ENCODE measurements at regions not wholly inside any gene's neighbourhood (a gene's known extent, or its start where the extent isn't known, plus 50 kb on each side); places are given as distances from the start of the nearest gene placed in this dataset.
"Not testable (repeated sequence)": the region's sequence is repeated elsewhere in the genome, so short reads cannot be mapped to it uniquely, and the experiment has no call there.

DNA sequence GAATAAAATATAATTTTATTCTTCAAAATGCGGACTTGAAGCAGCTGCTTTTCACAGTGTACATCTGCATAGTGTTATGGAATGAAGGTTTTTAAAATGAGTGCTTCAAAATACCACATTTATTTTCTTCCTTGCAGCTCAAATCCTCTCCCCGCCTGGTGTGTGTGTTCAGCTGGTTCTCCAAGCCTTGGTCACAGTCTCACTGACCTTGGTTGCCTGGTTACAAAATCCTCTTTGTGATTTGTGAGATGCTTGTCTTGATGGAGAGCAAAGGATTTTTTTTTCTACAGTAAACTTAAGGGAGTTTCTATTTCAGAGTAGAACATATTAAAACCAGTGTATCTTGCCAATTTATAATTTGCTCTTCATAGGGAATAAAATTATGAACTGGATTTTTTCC lies 139.2 kb downstream of the PCDH18 start:
- no peak for DNase-seq

- no peak for DNase-seq
These were observed 141.6 kb downstream of the PCDH18 start for GRCh38 chr4:137390707-137391106.

GRCh38 chr4:137389911-137390520 lies 142.3 kb downstream of the PCDH18 start:
- DNase-seq: no peak

DNA sequence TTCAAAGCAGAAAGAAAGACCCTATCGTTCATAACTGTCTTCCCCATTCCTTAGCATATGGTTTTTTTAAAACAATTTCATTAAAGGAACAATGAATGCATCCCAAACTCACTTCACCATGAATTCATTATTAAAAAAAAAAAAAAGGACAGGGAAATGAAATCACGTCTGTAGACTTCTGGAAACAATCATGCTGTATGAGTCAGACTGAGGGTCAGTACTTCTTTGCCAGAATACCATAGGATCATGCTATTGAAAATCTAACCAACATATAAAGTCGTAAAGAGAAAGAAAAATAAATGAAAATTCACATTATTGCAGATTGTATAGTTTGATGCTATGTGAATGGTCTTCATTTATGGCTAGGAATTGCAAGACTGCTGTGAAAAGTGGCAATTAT lies 144.4 kb downstream of the PCDH18 start:
- DNase-seq: no peak

DNA sequence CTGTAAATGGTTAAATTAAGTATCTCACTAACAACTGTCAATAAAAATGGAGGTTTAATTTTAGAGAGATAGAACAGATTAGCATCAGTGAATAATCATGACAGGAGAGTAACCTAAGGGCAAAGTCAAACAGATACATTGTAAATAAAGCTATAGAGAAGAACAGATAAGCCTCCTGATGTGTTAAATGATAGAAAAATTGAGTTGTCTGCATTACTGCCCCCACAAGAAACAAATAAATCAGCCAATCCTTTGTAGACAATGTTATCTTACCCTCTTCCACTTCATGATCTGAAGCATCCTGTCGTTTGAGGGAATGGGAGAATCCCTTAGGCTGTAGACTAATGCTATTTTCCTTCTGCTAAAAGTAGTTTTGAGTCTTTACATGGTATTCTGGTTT lies 147.8 kb downstream of the PCDH18 start:
- DNase-seq: no peak

GRCh38 chr4:137378821-137379220 lies 153.5 kb downstream of the PCDH18 start:
- no peak for DNase-seq

GRCh38 chr4:137378393-137378792 lies 153.9 kb downstream of the PCDH18 start:
- no peak for DNase-seq

- no peak for DNase-seq
These were observed 156.0 kb downstream of the PCDH18 start for GRCh38 chr4:137376312-137376711.

DNA sequence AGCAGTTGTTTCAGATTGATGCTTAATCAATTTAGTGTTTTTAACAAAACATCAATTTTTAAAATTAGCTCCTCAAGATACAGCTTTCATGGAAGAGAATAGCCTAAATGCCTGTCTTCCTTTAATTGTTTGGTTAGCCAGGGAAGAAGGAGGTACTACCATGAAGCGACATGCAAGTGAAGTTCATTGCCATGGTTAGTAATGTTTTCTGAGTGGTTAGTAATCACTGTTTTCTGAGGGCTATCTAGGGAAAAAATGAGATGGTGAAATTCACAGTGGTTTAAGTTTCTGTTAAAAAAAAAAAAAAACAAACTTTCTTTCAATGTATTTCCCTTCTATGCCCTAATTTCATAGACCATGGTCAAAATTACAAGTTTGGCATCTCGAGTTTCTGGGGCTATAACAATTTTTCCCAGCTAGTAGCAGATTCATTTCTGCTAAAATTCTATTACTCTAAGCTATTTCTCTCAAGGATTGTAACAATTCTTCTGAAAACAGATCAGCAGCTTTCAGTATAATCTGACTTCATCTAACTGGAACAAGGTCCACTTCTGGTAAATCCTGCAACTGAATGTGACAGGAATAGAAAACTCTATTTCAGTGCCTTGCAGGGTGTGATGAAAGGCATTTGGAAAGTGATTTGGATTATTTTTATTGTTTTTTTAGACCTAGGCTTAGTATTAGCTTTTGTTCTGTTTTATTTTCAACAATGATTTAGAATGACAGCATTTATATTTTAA lies 157.0 kb downstream of the PCDH18 start:
- no peak for DNase-seq

DNA sequence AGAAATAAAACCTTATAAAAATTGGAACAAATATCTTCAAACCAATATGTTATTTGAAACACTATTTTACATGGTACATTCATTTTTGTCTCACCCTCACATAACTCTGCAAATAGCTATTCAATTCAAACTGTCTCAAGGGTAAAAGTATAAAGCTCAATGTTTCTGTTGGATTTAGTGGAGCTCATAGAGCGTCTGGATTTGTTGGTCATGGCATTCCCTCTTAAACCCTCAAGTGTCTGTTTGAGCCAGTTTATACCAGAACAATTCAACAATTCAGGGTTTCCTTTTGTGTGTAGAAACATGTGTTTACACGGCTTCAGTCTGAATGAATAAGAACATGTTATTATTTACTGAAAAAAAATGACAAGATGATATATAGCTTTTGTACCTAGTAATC lies 161.6 kb downstream of the PCDH18 start:
- no peak for DNase-seq

GRCh38 chr4:137370206-137370633 lies 162.1 kb downstream of the PCDH18 start:
- DNase-seq: no peak

- DNase-seq: no peak
These were observed 164.7 kb downstream of the PCDH18 start for GRCh38 chr4:137367620-137368019.

GRCh38 chr4:137363496-137363895 lies 168.8 kb downstream of the PCDH18 start:
- DNase-seq: no peak

DNA sequence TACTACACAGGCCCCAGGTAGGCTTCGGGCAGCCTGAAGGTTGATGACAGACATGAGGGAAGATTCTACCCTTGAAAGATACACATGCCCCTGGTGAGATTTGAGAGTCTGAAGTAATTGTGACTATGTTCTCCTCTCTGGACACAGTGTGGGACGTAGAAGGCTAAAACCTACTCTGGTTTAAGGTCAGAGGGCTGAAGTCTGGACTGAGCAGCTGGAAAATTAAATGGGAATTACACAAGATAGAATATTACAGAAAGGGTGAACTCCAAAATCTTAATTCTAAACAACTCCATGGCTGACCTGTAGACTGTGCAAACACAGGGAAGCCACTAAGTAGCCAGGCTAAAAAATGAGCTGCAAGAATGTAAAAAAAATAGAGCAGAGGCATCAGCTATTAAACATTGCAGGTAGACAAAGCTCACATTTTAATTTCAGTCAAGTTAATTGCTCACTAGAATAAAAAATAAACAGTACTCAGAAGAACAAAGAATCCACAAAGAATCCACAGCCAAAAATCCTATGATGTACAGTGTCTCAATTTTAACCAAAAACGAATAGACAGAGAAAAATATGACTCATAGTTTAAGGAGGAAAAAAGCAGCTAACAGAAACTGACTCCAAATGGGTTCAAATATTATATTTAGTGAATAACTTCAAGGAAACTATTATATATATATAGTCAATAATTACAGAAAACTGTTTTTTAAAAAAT lies 170.4 kb downstream of the PCDH18 start:
- no peak for DNase-seq

DNA sequence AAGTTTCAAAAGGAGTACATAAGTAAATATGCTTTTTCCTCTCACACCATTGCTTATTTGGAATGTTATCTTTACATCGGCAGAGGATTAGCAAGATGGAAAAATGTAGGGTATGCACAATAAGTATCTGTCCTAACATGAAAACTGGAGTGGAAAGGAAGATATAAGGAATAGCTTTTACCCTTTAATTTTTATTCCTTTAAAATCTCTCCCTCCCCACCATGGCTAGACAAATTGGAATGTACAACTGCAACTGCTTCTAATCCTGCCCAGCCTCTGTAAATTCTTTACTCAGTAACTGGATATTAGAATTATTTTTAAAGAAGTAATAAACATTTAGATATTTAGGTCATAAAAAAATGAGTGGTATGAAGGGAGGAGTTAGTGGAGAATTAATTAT lies 171.5 kb downstream of the PCDH18 start:
- no peak for DNase-seq

DNA sequence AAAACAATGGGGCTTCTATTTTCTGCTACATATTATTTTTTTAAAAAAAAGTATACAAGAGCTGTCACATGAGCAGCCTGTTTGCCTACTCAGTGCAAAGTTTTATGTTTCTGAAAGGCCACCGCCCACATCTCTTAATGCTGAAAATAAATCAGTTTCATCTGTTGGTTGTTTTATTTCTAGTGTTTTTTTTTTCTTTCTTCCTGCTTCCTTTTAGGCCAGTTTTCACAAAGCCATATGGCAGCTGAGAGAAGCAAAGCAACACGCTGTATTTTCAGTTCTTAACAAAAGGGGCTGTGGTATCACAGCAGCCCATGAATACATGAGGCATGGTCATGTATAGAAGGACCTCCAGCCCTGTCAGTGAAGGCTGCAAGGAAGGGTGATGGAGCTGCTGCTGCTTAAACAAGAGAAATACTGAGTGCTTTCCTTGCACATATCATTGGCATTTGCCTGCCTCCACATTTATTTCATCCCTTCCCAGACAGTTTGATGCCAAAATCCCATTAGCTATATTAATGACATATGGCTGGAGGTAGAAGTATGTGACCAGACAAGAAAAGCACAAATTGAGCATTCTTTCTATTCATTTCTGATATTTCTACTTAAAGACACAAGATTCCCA lies 172.5 kb downstream of the PCDH18 start:
- no peak for DNase-seq

GRCh38 chr4:137354562-137354961 lies 177.7 kb downstream of the PCDH18 start:
- not testable (repeated sequence) for DNase-seq

DNA sequence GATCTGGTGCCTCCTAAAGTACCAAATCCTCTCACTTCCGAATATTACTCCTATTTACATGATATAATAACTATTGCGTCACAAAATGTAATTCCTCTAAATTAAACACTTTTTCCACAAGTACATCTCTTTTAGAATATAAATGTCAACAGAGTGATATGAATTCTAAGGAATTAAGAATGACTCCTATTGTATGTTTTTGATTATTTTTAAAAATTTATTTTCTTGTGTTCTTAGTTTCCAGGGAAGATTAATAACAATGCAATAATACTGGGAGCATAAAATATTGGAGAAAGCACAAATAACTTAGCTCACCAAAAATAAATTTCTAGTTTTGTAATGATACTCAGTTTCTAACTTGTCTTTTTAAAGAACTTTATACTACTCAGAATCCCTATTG lies 184.9 kb downstream of the PCDH18 start:
- no peak for DNase-seq

DNA sequence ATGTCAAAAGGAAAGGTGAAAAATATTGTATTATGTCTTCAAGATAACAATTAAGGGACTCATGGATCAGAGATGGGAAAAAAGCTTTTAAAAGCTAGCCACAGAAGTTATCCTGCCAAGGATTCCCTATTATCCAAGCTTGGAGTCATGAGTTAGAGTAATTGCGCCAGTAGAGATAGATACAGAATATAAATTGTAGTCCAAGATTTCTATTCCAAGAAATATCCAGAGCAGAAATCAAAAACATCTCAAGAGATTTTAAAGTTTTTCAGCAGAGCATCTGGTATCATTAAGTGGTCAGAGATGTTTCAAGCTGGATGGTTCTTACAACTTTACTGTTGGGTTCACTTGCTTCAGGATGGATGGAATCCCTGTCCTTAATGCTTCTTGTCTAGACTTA lies 186.7 kb downstream of the PCDH18 start:
- DNase-seq: no peak

DNA sequence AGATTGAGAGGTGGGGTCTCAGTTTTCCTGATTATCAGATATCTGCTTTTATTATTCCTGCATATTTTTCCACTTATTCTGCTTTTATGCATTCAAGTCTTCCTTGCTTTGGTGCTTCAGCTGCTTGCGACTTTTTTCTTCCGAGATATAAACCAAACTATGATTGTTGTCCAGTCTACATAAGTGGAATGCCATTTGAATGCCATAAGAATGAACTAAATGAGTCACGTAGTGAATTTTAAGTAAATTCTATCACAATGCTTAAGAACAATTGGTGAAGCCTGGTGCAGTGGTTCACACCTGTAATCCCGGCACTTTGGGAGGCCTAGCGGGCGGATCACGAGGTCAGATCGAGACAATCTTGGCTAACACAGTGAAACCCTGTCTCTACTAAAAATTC lies 189.1 kb downstream of the PCDH18 start:
- no peak for DNase-seq

GRCh38 chr4:137333031-137333430 lies 199.3 kb downstream of the PCDH18 start:
- DNase-seq: no peak

- no peak for DNase-seq
These were observed 220.0 kb downstream of the PCDH18 start for GRCh38 chr4:137312257-137312656.

DNA sequence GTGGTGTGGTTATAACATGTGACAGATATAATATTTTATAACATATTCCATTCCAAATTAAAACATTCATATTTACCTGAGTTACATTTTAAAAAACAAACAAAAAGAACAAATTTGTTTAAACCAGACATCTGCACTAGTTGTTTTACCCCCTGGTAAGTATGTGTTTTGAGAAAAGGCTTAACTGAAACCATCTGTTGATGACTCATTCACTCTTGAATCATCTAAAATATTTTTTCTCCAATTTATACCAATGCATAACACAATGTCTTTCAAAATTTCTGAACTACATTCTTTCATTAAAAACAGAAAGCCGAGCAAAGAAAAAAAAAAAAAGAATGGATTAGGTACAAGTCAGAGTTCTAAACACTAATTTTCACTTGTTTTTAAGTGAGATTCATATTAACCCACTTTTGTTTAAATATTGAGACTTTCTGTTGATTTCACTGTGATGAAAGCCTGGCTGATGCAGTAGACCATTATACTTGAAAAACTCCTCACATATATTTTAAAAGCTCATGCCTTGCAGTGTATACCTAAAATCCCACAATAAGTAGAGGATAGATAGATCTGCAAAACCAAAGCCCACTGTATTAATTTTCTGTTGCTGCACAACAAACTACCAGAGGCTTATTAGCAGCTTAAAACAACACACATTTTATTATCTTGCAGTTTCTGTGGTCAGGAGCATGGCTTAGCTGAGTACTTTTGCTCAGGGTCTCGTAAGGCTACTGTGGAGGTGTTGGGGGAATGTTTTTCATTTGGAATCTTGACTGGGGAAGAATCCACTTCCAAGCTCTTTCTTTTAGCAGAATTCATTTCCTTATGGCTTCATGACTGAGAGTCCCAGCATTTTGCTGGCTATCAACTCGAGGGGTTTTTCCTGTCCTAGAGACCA lies 221.5 kb downstream of the PCDH18 start:
- no peak for DNase-seq

Data from hematopoietic multipotent progenitor cell treated with erythropoietin and hydrocortisone succinate and interleukin-3 and kit ligand, for 4 days (in vitro differentiated cells).